BLaER1 (cell line): ENCODE measurements at regions not wholly inside any gene's neighbourhood (a gene's known extent, or its start where the extent isn't known, plus 50 kb on each side); places are given as distances from the start of the nearest gene placed in this dataset.

Experiments used
- H3K27ac ChIP-seq: shearing (Covaris generic); formaldehyde crosslinking; 2 replicates; pipeline ENCODE4 v1.8.1; 2022
- H3K27me3 ChIP-seq: shearing (Covaris generic); formaldehyde crosslinking; 2 replicates; pipeline ENCODE4 v1.8.1; 2022
- H3K36me3 ChIP-seq: shearing (Covaris generic); formaldehyde crosslinking; 2 replicates; pipeline ENCODE4 v1.8.1; 2022
- H3K4me1 ChIP-seq: shearing (Covaris generic); formaldehyde crosslinking; 2 replicates; pipeline ENCODE4 v1.8.1; 2022
- H3K4me2 ChIP-seq: shearing (Covaris generic); formaldehyde crosslinking; 2 replicates; pipeline ENCODE4 v1.8.1; 2022
- H3K4me3 ChIP-seq: shearing (Covaris generic); formaldehyde crosslinking; 2 replicates; pipeline ENCODE4 v1.8.1; 2022
- H3K9ac ChIP-seq: shearing (Covaris generic); formaldehyde crosslinking; 2 replicates; pipeline ENCODE4 v1.8.1; 2022
- H3K9me3 ChIP-seq: shearing (Covaris generic); formaldehyde crosslinking; 2 replicates; pipeline ENCODE4 v1.8.1; 2022
- H4K20me1 ChIP-seq: shearing (Covaris generic); formaldehyde crosslinking; 2 replicates; pipeline ENCODE4 v1.8.1; 2022
- Cebpa-rat ChIP-seq: shearing (Covaris generic); IDR thresholded peaks from 2 replicates; pipeline ENCODE4 v1.8.1; 2022

GRCh38 chr11:27928809-27929208 lies 179.1 kb downstream of the KIF18A start:
- no peak overlapping the region for H3K4me2 ChIP-seq
- no peak overlapping the region for H3K27ac ChIP-seq
- H3K36me3 ChIP-seq, result no peaks in the 10 kb centered on the region
- no peaks in the 10 kb centered on the region for H3K27me3 ChIP-seq
- H4K20me1 ChIP-seq, result no peaks in the 10 kb centered on the region
- H3K4me1 ChIP-seq, result peaks cover 7% of the 10 kb centered on the region; the same call in 1 of the 2 replicates
- H3K9me3 ChIP-seq, result no peaks in the 10 kb centered on the region
- H3K4me3 ChIP-seq, result no peak overlapping the region
- TF ChIP-seq Cebpa-rat, result no peak
- H3K9ac ChIP-seq, result no peak overlapping the region

- no peaks in the 10 kb centered on the region for H3K27me3 ChIP-seq
- no peaks in the 10 kb centered on the region for H3K36me3 ChIP-seq
- H3K4me3 ChIP-seq, result no peak overlapping the region
- H4K20me1 ChIP-seq, result no peaks in the 10 kb centered on the region
- no peak for TF ChIP-seq Cebpa-rat
- H3K9me3 ChIP-seq, result no peaks in the 10 kb centered on the region
- H3K9ac ChIP-seq, result no peak overlapping the region
- H3K27ac ChIP-seq, result no peak overlapping the region
- no peak overlapping the region for H3K4me2 ChIP-seq
- H3K4me1 ChIP-seq, result peaks cover 7% of the 10 kb centered on the region; the same call in 1 of the 2 replicates
Observed at GRCh38 chr11:27926981-27927481, 180.9 kb downstream of the KIF18A start.

GRCh38 chr11:27926486-27926885 lies 181.5 kb downstream of the KIF18A start:
- no peaks in the 10 kb centered on the region for H3K36me3 ChIP-seq
- no peak for TF ChIP-seq Cebpa-rat
- H3K4me1 ChIP-seq, result peaks cover 7% of the 10 kb centered on the region; the same call in 1 of the 2 replicates
- no peak overlapping the region for H3K4me2 ChIP-seq
- no peak overlapping the region for H3K9ac ChIP-seq
- no peaks in the 10 kb centered on the region for H4K20me1 ChIP-seq
- H3K27me3 ChIP-seq, result no peaks in the 10 kb centered on the region
- H3K27ac ChIP-seq, result no peak overlapping the region
- no peak overlapping the region for H3K4me3 ChIP-seq
- no peaks in the 10 kb centered on the region for H3K9me3 ChIP-seq

- Histone ChIP-seq H3K27ac (no peak overlapping the region), H3K4me1 (peaks cover 4% of the 10 kb centered on the region; the same call in 1 of the 2 replicates), H3K36me3 (no peaks in the 10 kb centered on the region), H3K4me2 (no peak overlapping the region), H3K4me3 (no peak overlapping the region), H3K9me3 (no peaks in the 10 kb centered on the region), H3K9ac (no peak overlapping the region), H4K20me1 (no peaks in the 10 kb centered on the region), H3K27me3 (no peaks in the 10 kb centered on the region)
- TF ChIP-seq Cebpa-rat, result no peak
Observed at GRCh38 chr11:27921472-27921871, 186.5 kb downstream of the KIF18A start.

GRCh38 chr11:27916541-27917100 lies 191.3 kb downstream of the KIF18A start:
- Histone ChIP-seq H3K27me3 (no peaks in the 10 kb centered on the region), H3K36me3 (no peaks in the 10 kb centered on the region), H3K4me2 (no peak overlapping the region), H3K27ac (no peak overlapping the region), H3K4me1 (peaks cover 4% of the 10 kb centered on the region; the same call in 1 of the 2 replicates), H3K9ac (no peak overlapping the region), H3K4me3 (no peak overlapping the region), H3K9me3 (no peaks in the 10 kb centered on the region), H4K20me1 (no peaks in the 10 kb centered on the region)
- TF ChIP-seq Cebpa-rat, result no peak

- H3K4me3 ChIP-seq, result no peak overlapping the region
- H4K20me1 ChIP-seq, result no peaks in the 10 kb centered on the region
- no peaks in the 10 kb centered on the region for H3K36me3 ChIP-seq
- no peaks in the 10 kb centered on the region for H3K27me3 ChIP-seq
- TF ChIP-seq Cebpa-rat, result no peak
- peaks cover 4% of the 10 kb centered on the region; the same call in 1 of the 2 replicates for H3K4me1 ChIP-seq
- no peaks in the 10 kb centered on the region for H3K9me3 ChIP-seq
- no peak overlapping the region for H3K27ac ChIP-seq
- no peak overlapping the region for H3K9ac ChIP-seq
- no peak overlapping the region for H3K4me2 ChIP-seq
Observed at GRCh38 chr11:27914080-27914479, 193.9 kb downstream of the KIF18A start.

- no peaks in the 10 kb centered on the region for H4K20me1 ChIP-seq
- peaks cover 4% of the 10 kb centered on the region; the same call in 1 of the 2 replicates for H3K4me1 ChIP-seq
- H3K4me3 ChIP-seq, result no peak overlapping the region
- H3K27me3 ChIP-seq, result no peaks in the 10 kb centered on the region
- H3K9me3 ChIP-seq, result no peaks in the 10 kb centered on the region
- no peak for TF ChIP-seq Cebpa-rat
- H3K27ac ChIP-seq, result no peak overlapping the region
- H3K4me2 ChIP-seq, result no peak overlapping the region
- H3K9ac ChIP-seq, result no peak overlapping the region
- H3K36me3 ChIP-seq, result no peaks in the 10 kb centered on the region
Observed at GRCh38 chr11:27913650-27914049, 194.3 kb downstream of the KIF18A start.

- Histone ChIP-seq H3K27me3 (no peaks in the 10 kb centered on the region), H3K9me3 (no peaks in the 10 kb centered on the region), H3K4me2 (no peak overlapping the region), H3K9ac (no peak overlapping the region), H3K4me1 (peaks cover 6% of the 10 kb centered on the region), H4K20me1 (no peaks in the 10 kb centered on the region), H3K36me3 (no peaks in the 10 kb centered on the region), H3K4me3 (no peak overlapping the region), H3K27ac (no peak overlapping the region)
- no peak for TF ChIP-seq Cebpa-rat
Observed at GRCh38 chr11:27912916-27913315, 195.0 kb downstream of the KIF18A start.

- Histone ChIP-seq H3K4me2 (no peak overlapping the region), H4K20me1 (no peaks in the 10 kb centered on the region), H3K27ac (no peak overlapping the region), H3K9me3 (no peaks in the 10 kb centered on the region), H3K27me3 (no peaks in the 10 kb centered on the region), H3K4me3 (no peak overlapping the region), H3K9ac (no peak overlapping the region), H3K4me1 (peaks cover 12% of the 10 kb centered on the region), H3K36me3 (no peaks in the 10 kb centered on the region)
- TF ChIP-seq Cebpa-rat, result no peak
Observed at GRCh38 chr11:27910186-27910931, 197.6 kb downstream of the KIF18A start.

GRCh38 chr11:27909386-27909785 lies 198.6 kb downstream of the KIF18A start:
- Histone ChIP-seq H3K9me3 (no peaks in the 10 kb centered on the region), H4K20me1 (no peaks in the 10 kb centered on the region), H3K4me2 (no peak overlapping the region), H3K9ac (no peak overlapping the region), H3K36me3 (no peaks in the 10 kb centered on the region), H3K4me1 (peaks cover 12% of the 10 kb centered on the region), H3K27me3 (no peaks in the 10 kb centered on the region), H3K4me3 (no peak overlapping the region), H3K27ac (no peak overlapping the region)
- no peak for TF ChIP-seq Cebpa-rat
